ENCODE measurements at regions not wholly inside any gene's neighbourhood (a gene's known extent, or its start where the extent isn't known, plus 50 kb on each side); places are given as distances from the start of the nearest gene placed in this dataset.

GRCh38 chr4:30919458-30919857 is 199.3 kb downstream of the PCDH7 start:
- H3K9me3 ChIP-seq (ENCODE audit: control insufficient read depth, insufficient read depth, low read length): no peaks in the 10 kb centered on the region
- no peaks in the 10 kb centered on the region for H3K36me3 ChIP-seq (ENCODE audit: control insufficient read depth, insufficient read depth, low read length)
- no peak overlapping the region for H3K27ac ChIP-seq (ENCODE audit: low read depth, low read length)
- no peak for DNase-seq (ENCODE audit: low read depth in 4 of 6, low spot score in 6 of 6)
- H3K27me3 ChIP-seq (ENCODE audit: control insufficient read depth, insufficient read depth, low read length): no peaks in the 10 kb centered on the region
- WGBS (ENCODE audit: insufficient coverage): no CpG with 5 or more reads among the region's 1 CpG
- H3K4me1 ChIP-seq (ENCODE audit: control insufficient read depth, insufficient read depth, low read length): no peaks in the 10 kb centered on the region
- no peak overlapping the region for H3K4me3 ChIP-seq (ENCODE audit: low read depth, low read length)

- H3K27ac ChIP-seq (ENCODE audit: low read depth, low read length): no peak overlapping the region
- no peaks in the 10 kb centered on the region for H3K4me1 ChIP-seq (ENCODE audit: control insufficient read depth, insufficient read depth, low read length)
- H3K27me3 ChIP-seq (ENCODE audit: control insufficient read depth, insufficient read depth, low read length): no peaks in the 10 kb centered on the region
- H3K9me3 ChIP-seq (ENCODE audit: control insufficient read depth, insufficient read depth, low read length): no peaks in the 10 kb centered on the region
- DNase-seq (ENCODE audit: low read depth in 4 of 6, low spot score in 6 of 6): no peak
- WGBS (ENCODE audit: insufficient coverage): 60% methylated on average over 2 of the region's 11 CpGs
- no peaks in the 10 kb centered on the region for H3K36me3 ChIP-seq (ENCODE audit: control insufficient read depth, insufficient read depth, low read length)
- no peak overlapping the region for H3K4me3 ChIP-seq (ENCODE audit: low read depth, low read length)
Measured at GRCh38 chr4:30920043-30920442, 199.9 kb downstream of the PCDH7 start.

GRCh38 chr4:30922625-30923024 is 202.5 kb downstream of the PCDH7 start:
- Histone ChIP-seq H3K27ac (ENCODE audit: low read depth, low read length) (no peak overlapping the region), H3K36me3 (ENCODE audit: control insufficient read depth, insufficient read depth, low read length) (no peaks in the 10 kb centered on the region), H3K27me3 (ENCODE audit: control insufficient read depth, insufficient read depth, low read length) (no peaks in the 10 kb centered on the region), H3K4me1 (ENCODE audit: control insufficient read depth, insufficient read depth, low read length) (no peaks in the 10 kb centered on the region), H3K9me3 (ENCODE audit: control insufficient read depth, insufficient read depth, low read length) (no peaks in the 10 kb centered on the region), H3K4me3 (ENCODE audit: low read depth, low read length) (no peak overlapping the region)
- 100% methylated on average over 2 of the region's 4 CpGs for WGBS (ENCODE audit: insufficient coverage)
- DNase-seq (ENCODE audit: low read depth in 4 of 6, low spot score in 6 of 6): no peak

GRCh38 chr4:30924495-30924894 is 204.3 kb downstream of the PCDH7 start:
- Histone ChIP-seq H3K9me3 (ENCODE audit: control insufficient read depth, insufficient read depth, low read length) (no peaks in the 10 kb centered on the region), H3K4me3 (ENCODE audit: low read depth, low read length) (no peak overlapping the region), H3K36me3 (ENCODE audit: control insufficient read depth, insufficient read depth, low read length) (no peaks in the 10 kb centered on the region), H3K4me1 (ENCODE audit: control insufficient read depth, insufficient read depth, low read length) (no peaks in the 10 kb centered on the region), H3K27me3 (ENCODE audit: control insufficient read depth, insufficient read depth, low read length) (no peaks in the 10 kb centered on the region), H3K27ac (ENCODE audit: low read depth, low read length) (no peak overlapping the region)
- no peak for DNase-seq (ENCODE audit: low read depth in 4 of 6, low spot score in 6 of 6)

- Histone ChIP-seq H3K4me3 (ENCODE audit: low read depth, low read length) (no peak overlapping the region), H3K4me1 (ENCODE audit: control insufficient read depth, insufficient read depth, low read length) (no peaks in the 10 kb centered on the region), H3K36me3 (ENCODE audit: control insufficient read depth, insufficient read depth, low read length) (no peaks in the 10 kb centered on the region), H3K9me3 (ENCODE audit: control insufficient read depth, insufficient read depth, low read length) (no peaks in the 10 kb centered on the region), H3K27me3 (ENCODE audit: control insufficient read depth, insufficient read depth, low read length) (no peaks in the 10 kb centered on the region), H3K27ac (ENCODE audit: low read depth, low read length) (no peak overlapping the region)
- 83% methylated on average over 1 of the region's 2 CpGs for WGBS (ENCODE audit: insufficient coverage)
- DNase-seq (ENCODE audit: low read depth in 4 of 6, low spot score in 6 of 6): no peak
Measured at GRCh38 chr4:30929649-30930048, 209.5 kb downstream of the PCDH7 start.

- Histone ChIP-seq H3K9me3 (ENCODE audit: control insufficient read depth, insufficient read depth, low read length) (no peaks in the 10 kb centered on the region), H3K27ac (ENCODE audit: low read depth, low read length) (no peak overlapping the region), H3K36me3 (ENCODE audit: control insufficient read depth, insufficient read depth, low read length) (no peaks in the 10 kb centered on the region), H3K4me3 (ENCODE audit: low read depth, low read length) (no peak overlapping the region), H3K4me1 (ENCODE audit: control insufficient read depth, insufficient read depth, low read length) (no peaks in the 10 kb centered on the region), H3K27me3 (ENCODE audit: control insufficient read depth, insufficient read depth, low read length) (no peaks in the 10 kb centered on the region)
- WGBS (ENCODE audit: insufficient coverage): 91% methylated on average over 4 of the region's 4 CpGs
- no peak for DNase-seq (ENCODE audit: low read depth in 4 of 6, low spot score in 6 of 6)
Measured at GRCh38 chr4:30930276-30930675, 210.1 kb downstream of the PCDH7 start.

GRCh38 chr4:30932581-30932980 is 212.4 kb downstream of the PCDH7 start:
- Histone ChIP-seq H3K36me3 (ENCODE audit: control insufficient read depth, insufficient read depth, low read length) (no peaks in the 10 kb centered on the region), H3K27me3 (ENCODE audit: control insufficient read depth, insufficient read depth, low read length) (no peaks in the 10 kb centered on the region), H3K9me3 (ENCODE audit: control insufficient read depth, insufficient read depth, low read length) (no peaks in the 10 kb centered on the region), H3K27ac (ENCODE audit: low read depth, low read length) (no peak overlapping the region), H3K4me3 (ENCODE audit: low read depth, low read length) (no peak overlapping the region), H3K4me1 (ENCODE audit: control insufficient read depth, insufficient read depth, low read length) (no peaks in the 10 kb centered on the region)
- no peak for DNase-seq (ENCODE audit: low read depth in 4 of 6, low spot score in 6 of 6)
- WGBS (ENCODE audit: insufficient coverage): no CpG with 5 or more reads among the region's 3 CpGs

GRCh38 chr4:30939069-30939468 is 218.9 kb downstream of the PCDH7 start:
- Histone ChIP-seq H3K4me1 (ENCODE audit: control insufficient read depth, insufficient read depth, low read length) (no peaks in the 10 kb centered on the region), H3K27me3 (ENCODE audit: control insufficient read depth, insufficient read depth, low read length) (no peaks in the 10 kb centered on the region), H3K4me3 (ENCODE audit: low read depth, low read length) (no peak overlapping the region), H3K36me3 (ENCODE audit: control insufficient read depth, insufficient read depth, low read length) (no peaks in the 10 kb centered on the region), H3K27ac (ENCODE audit: low read depth, low read length) (no peak overlapping the region), H3K9me3 (ENCODE audit: control insufficient read depth, insufficient read depth, low read length) (no peaks in the 10 kb centered on the region)
- DNase-seq (ENCODE audit: low read depth in 4 of 6, low spot score in 6 of 6): peak in 3 of 6 donors; percentile 11 to 50 (median 40)

GRCh38 chr4:30939684-30940083 is 219.5 kb downstream of the PCDH7 start:
- DNase-seq (ENCODE audit: low read depth in 4 of 6, low spot score in 6 of 6): no peak
- Histone ChIP-seq H3K27ac (ENCODE audit: low read depth, low read length) (peak overlapping the region; percentile 29), H3K9me3 (ENCODE audit: control insufficient read depth, insufficient read depth, low read length) (no peaks in the 10 kb centered on the region), H3K27me3 (ENCODE audit: control insufficient read depth, insufficient read depth, low read length) (no peaks in the 10 kb centered on the region), H3K4me3 (ENCODE audit: low read depth, low read length) (no peak overlapping the region), H3K4me1 (ENCODE audit: control insufficient read depth, insufficient read depth, low read length) (no peaks in the 10 kb centered on the region), H3K36me3 (ENCODE audit: control insufficient read depth, insufficient read depth, low read length) (no peaks in the 10 kb centered on the region)
- 60% methylated on average over 1 of the region's 4 CpGs for WGBS (ENCODE audit: insufficient coverage)

- H3K36me3 ChIP-seq (ENCODE audit: control insufficient read depth, insufficient read depth, low read length): no peaks in the 10 kb centered on the region
- no peaks in the 10 kb centered on the region for H3K9me3 ChIP-seq (ENCODE audit: control insufficient read depth, insufficient read depth, low read length)
- DNase-seq (ENCODE audit: low read depth in 4 of 6, low spot score in 6 of 6): no peak
- H3K27ac ChIP-seq (ENCODE audit: low read depth, low read length): no peak overlapping the region
- no peaks in the 10 kb centered on the region for H3K27me3 ChIP-seq (ENCODE audit: control insufficient read depth, insufficient read depth, low read length)
- H3K4me1 ChIP-seq (ENCODE audit: control insufficient read depth, insufficient read depth, low read length): no peaks in the 10 kb centered on the region
- no peak overlapping the region for H3K4me3 ChIP-seq (ENCODE audit: low read depth, low read length)
Measured at GRCh38 chr4:30941641-30942040, 221.5 kb downstream of the PCDH7 start.

- no peak overlapping the region for H3K27ac ChIP-seq (ENCODE audit: low read depth, low read length)
- DNase-seq (ENCODE audit: low read depth in 4 of 6, low spot score in 6 of 6): no peak
- 88% methylated on average over 1 of the region's 2 CpGs for WGBS (ENCODE audit: insufficient coverage)
- no peaks in the 10 kb centered on the region for H3K4me1 ChIP-seq (ENCODE audit: control insufficient read depth, insufficient read depth, low read length)
- no peaks in the 10 kb centered on the region for H3K27me3 ChIP-seq (ENCODE audit: control insufficient read depth, insufficient read depth, low read length)
- H3K4me3 ChIP-seq (ENCODE audit: low read depth, low read length): no peak overlapping the region
- H3K9me3 ChIP-seq (ENCODE audit: control insufficient read depth, insufficient read depth, low read length): no peaks in the 10 kb centered on the region
- no peaks in the 10 kb centered on the region for H3K36me3 ChIP-seq (ENCODE audit: control insufficient read depth, insufficient read depth, low read length)
Measured at GRCh38 chr4:30943356-30943755, 223.2 kb downstream of the PCDH7 start.
